Erythroblast (primary cell): ENCODE measurements at regions not wholly inside any gene's neighbourhood (a gene's known extent, or its start where the extent isn't known, plus 50 kb on each side); places are given as distances from the start of the nearest gene placed in this dataset.

Experiments used
- GATA1 ChIP-seq: IDR thresholded peaks from 2 replicates; pipeline ENCODE4 v1.6.1; 2011; ENCODE audit warnings: low read depth, mild to moderate bottlenecking, control low read depth, low read length, moderate library complexity
- POLR2A ChIP-seq: IDR thresholded peaks from 2 replicates; pipeline ENCODE4 v1.6.1; 2011; ENCODE audit warnings: mild to moderate bottlenecking, low read length

- TF ChIP-seq POLR2A (no peak), GATA1 (no peak)
Observed at GRCh38 chr6:44642870-44643522, 255.5 kb downstream of the CDC5L start.
